ENCODE measurements at regions not wholly inside any gene's neighbourhood (a gene's known extent, or its start where the extent isn't known, plus 50 kb on each side); places are given as distances from the start of the nearest gene placed in this dataset.

DNA sequence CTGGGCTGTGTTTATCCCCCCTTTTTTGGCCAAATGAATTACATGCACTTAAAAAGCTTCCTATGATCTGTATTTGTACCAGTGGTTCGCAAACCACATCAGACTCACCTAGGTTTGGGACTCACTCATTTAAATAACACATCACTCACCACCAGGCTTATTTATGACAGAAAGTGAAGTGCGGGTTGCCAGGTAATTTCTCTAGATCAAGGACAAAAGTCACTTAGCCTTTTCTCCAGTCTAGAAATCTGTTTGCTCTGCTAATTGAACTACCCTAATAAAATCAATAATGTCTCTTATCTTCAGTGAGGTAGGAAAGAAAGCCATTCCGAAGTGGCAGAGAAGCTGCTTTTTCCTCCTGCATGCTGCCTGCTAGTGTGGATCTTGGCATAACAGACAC, 88.1 kb upstream of the SLC8A1 start:
- DNase-seq (no peak), ATAC-seq (no peak)
- Histone ChIP-seq H3K27ac (no peak overlapping the region), H3K4me1 (no peaks in the 10 kb centered on the region), H3K36me3 (ENCODE audit: insufficient read depth in 1 of 2, low read depth in 1 of 2) (no peaks in the 10 kb centered on the region), H3K9me3 (no peaks in the 10 kb centered on the region), H3K27me3 (ENCODE audit: insufficient read depth in 3 of 3, low read length in 2 of 3) (no peaks in the 10 kb centered on the region), H3K4me3 (no peak overlapping the region)
- TF ChIP-seq, protein P1, sequence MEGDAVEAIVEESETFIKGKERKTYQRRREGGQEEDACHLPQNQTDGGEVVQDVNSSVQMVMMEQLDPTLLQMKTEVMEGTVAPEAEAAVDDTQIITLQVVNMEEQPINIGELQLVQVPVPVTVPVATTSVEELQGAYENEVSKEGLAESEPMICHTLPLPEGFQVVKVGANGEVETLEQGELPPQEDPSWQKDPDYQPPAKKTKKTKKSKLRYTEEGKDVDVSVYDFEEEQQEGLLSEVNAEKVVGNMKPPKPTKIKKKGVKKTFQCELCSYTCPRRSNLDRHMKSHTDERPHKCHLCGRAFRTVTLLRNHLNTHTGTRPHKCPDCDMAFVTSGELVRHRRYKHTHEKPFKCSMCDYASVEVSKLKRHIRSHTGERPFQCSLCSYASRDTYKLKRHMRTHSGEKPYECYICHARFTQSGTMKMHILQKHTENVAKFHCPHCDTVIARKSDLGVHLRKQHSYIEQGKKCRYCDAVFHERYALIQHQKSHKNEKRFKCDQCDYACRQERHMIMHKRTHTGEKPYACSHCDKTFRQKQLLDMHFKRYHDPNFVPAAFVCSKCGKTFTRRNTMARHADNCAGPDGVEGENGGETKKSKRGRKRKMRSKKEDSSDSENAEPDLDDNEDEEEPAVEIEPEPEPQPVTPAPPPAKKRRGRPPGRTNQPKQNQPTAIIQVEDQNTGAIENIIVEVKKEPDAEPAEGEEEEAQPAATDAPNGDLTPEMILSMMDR (IDR thresholded peaks at IDR 0.05) = no peak
- 84 to 92% (median 86%) methylated on average over 3 of the region's 3 CpGs for WGBS, 3 donors
- intact Hi-C loops (cut with DNase I) = no loop called here

DNA sequence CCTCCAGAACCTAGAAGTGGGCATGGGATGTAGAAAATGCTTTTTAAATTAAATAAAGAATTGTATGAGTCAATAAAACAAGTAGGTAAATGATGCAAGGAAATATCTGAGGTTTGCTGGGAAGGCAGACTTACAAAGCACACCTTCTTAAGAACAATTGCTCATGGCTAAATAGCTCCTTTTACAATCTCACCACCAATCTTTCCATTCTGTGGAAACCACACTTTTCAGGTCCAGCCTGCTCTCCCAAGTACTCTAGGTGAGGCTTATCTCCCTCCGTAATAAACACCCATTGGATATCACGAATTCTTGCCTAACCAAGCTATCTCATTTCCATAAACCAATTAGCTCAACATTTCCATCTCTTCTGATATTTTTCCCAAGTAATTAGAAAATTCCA, 91.5 kb upstream of the SLC8A1 start:
- DNase-seq = no peak
- intact Hi-C loops (cut with DNase I) = no loop called here
- no peaks in the 10 kb centered on the region for H3K27me3 ChIP-seq (ENCODE audit: insufficient read depth in 3 of 3, low read length in 2 of 3)
- no peaks in the 10 kb centered on the region for H3K4me1 ChIP-seq
- no peak for ATAC-seq
- WGBS, 3 donors = 94 to 98% (median 97%) methylated on average over 2 of the region's 2 CpGs
- H3K36me3 ChIP-seq (ENCODE audit: insufficient read depth in 1 of 2, low read depth in 1 of 2) = no peaks in the 10 kb centered on the region
- H3K27ac ChIP-seq = no peak overlapping the region
- TF ChIP-seq, protein P1 (IDR thresholded peaks at IDR 0.05) = no peak
- H3K4me3 ChIP-seq = no peak overlapping the region
- H3K9me3 ChIP-seq = no peaks in the 10 kb centered on the region

DNA sequence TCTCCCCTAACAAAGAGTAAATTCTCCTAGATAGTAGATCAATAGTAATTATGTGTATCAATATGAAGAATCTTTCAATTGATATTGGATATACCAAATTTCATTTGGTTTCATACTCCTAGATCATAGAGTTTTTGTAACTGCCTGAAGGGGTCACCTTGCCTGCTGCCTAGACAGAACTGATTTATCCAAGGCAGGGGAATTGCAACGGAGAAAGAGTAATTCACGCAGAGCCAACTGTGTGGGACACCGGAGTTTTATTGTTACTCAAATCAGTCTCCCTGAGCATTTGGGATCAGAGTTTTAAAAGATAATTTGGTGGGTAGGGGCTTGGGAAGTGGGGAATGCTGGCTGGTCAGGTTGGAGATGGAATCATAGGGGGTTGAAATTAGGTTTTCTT, 92.2 kb upstream of the SLC8A1 start:
- H3K4me3 ChIP-seq = no peak overlapping the region
- no peak for DNase-seq
- no peaks in the 10 kb centered on the region for H3K36me3 ChIP-seq (ENCODE audit: insufficient read depth in 1 of 2, low read depth in 1 of 2)
- H3K27ac ChIP-seq = no peak overlapping the region
- ATAC-seq = no peak
- H3K27me3 ChIP-seq (ENCODE audit: insufficient read depth in 3 of 3, low read length in 2 of 3) = no peaks in the 10 kb centered on the region
- no peaks in the 10 kb centered on the region for H3K4me1 ChIP-seq
- intact Hi-C loops (cut with DNase I) = no loop called here
- TF ChIP-seq, protein P1 (IDR thresholded peaks at IDR 0.05) = no peak
- 85 to 92% (median 86%) methylated on average over 3 of the region's 3 CpGs for WGBS, 3 donors
- H3K9me3 ChIP-seq = no peaks in the 10 kb centered on the region

DNA sequence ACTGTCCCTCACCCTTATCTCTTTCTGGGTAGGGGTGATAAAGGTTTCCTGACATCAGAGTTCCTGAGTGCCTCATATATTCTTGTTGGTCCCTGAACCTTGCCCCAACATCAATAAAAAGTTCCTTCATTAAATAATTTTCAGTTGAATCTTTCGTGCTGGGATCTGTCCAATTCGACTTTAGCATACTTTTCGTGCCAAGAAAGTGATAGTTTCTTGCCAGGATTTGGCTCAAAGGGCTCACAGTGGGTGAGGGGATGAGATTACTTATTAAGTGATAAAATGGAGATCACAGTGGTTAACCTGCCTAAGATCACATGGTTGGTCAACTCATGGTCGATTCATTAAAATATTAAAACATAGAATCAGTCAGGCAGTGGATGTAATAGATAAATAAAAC, 93.8 kb upstream of the SLC8A1 start:
- intact Hi-C loops (cut with DNase I) = no loop called here
- TF ChIP-seq, protein P1 (IDR thresholded peaks at IDR 0.05) = no peak
- Histone ChIP-seq H3K9me3 (no peaks in the 10 kb centered on the region), H3K27ac (no peak overlapping the region), H3K36me3 (ENCODE audit: insufficient read depth in 1 of 2, low read depth in 1 of 2) (no peaks in the 10 kb centered on the region), H3K4me3 (no peak overlapping the region), H3K4me1 (no peaks in the 10 kb centered on the region), H3K27me3 (ENCODE audit: insufficient read depth in 3 of 3, low read length in 2 of 3) (no peaks in the 10 kb centered on the region)
- DNase-seq (no peak), ATAC-seq (no peak)
- 82 to 83% (median 82%) methylated on average over 4 of the region's 4 CpGs for WGBS, 3 donors

DNA sequence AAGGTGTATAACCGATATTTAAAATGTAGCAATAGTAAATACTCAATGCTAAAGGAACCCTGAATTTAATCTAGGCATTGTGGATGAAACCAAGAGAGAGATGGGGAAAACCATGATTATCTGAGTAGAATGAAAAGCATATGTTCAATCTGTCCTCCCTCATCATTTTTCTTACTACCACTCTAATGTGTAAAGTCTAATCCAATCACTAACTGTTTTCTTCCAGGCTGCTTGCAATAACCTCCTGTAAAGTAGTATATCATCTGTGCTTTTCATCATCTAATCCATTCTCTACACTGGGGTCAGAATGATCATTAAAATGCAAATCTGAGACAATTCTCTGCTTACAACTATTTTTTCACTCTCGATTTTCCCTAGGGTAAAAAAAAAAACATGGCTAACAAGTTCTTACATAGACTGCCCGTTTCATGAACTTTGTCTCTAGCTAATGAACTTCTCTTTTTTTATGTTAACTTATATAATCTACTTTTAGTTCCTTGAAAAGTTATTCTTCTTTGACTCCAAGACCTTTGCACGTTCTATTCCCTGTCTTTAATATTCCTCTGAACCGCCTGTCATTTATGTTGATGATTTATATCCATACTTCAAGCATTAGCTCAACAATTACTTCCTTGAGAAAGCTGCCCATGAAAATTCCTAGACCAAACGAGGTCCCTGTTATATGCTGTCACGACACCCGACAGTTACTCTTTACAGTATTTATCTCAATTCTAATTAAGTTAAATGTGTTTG, 94.7 kb upstream of the SLC8A1 start:
- intact Hi-C loops (cut with DNase I) = no loop called here
- Histone ChIP-seq H3K9me3 (no peaks in the 10 kb centered on the region), H3K27me3 (ENCODE audit: insufficient read depth in 3 of 3, low read length in 2 of 3) (no peaks in the 10 kb centered on the region), H3K4me3 (no peak overlapping the region), H3K4me1 (no peaks in the 10 kb centered on the region), H3K36me3 (ENCODE audit: insufficient read depth in 1 of 2, low read depth in 1 of 2) (no peaks in the 10 kb centered on the region), H3K27ac (no peak overlapping the region)
- 63 to 64% (median 64%) methylated on average over 8 of the region's 8 CpGs for WGBS, 3 donors
- no peak for DNase-seq
- TF ChIP-seq, protein P1 (IDR thresholded peaks at IDR 0.05) = no peak
- no peak for ATAC-seq
